Neuronal stem cell (in vitro differentiated cells): ENCODE measurements at regions not wholly inside any gene's neighbourhood (a gene's known extent, or its start where the extent isn't known, plus 50 kb on each side); places are given as distances from the start of the nearest gene placed in this dataset.

Source experiments
- DNase-seq: peaks from one replicate; pipeline ENCODE4 v3.0.0-alpha.2; 2013; ENCODE audit warnings: low spot score
- H2AFZ ChIP-seq: one replicate; pipeline ENCODE4 v1.6.1; 2013; ENCODE audit warnings: mild to moderate bottlenecking, low read length, inconsistent platforms
- H2AK5ac ChIP-seq: 2 replicates; pipeline ENCODE4 v1.6.1; 2013; ENCODE audit warnings: low read depth, mild to moderate bottlenecking, inconsistent platforms, low read length, moderate library complexity, mixed read lengths
- H2BK120ac ChIP-seq: 2 replicates; pipeline ENCODE4 v1.6.1; 2013; ENCODE audit warnings: low read depth, mild to moderate bottlenecking, inconsistent platforms, low read length, moderate library complexity, mixed read lengths
- H2BK12ac ChIP-seq: one replicate; pipeline ENCODE4 v1.6.1; 2013; ENCODE audit warnings: low read length, inconsistent platforms
- H2BK15ac ChIP-seq: 2 replicates; pipeline ENCODE4 v1.6.1; 2013; ENCODE audit warnings: mild to moderate bottlenecking, low read length, inconsistent platforms, mixed read lengths
- H2BK5ac ChIP-seq: one replicate; pipeline ENCODE4 v1.6.1; 2013; ENCODE audit warnings: inconsistent platforms, mild to moderate bottlenecking, low read length, moderate library complexity
- H3K14ac ChIP-seq: one replicate; pipeline ENCODE4 v1.6.1; 2013; ENCODE audit warnings: low read length, inconsistent platforms
- H3K18ac ChIP-seq: 2 replicates; pipeline ENCODE4 v1.6.1; 2013; ENCODE audit warnings: low read length, inconsistent platforms
- H3K23ac ChIP-seq: 2 replicates; pipeline ENCODE4 v1.6.1; 2013; ENCODE audit warnings: low read depth, mild to moderate bottlenecking, mixed read lengths, low read length, inconsistent platforms; ENCODE audit not compliant: poor library complexity
- H3K27ac ChIP-seq: replicated peaks from 3 replicates; pipeline ENCODE4 v1.5.1; 2013; ENCODE audit warnings: low read length, inconsistent platforms
- H3K27me3 ChIP-seq, 3 experiments: 2 replicates each; pipeline ENCODE4 v1.6.1; 2013; ENCODE audit warnings: low read length in 3 of 3, mild to moderate bottlenecking in 2 of 3, inconsistent platforms in 1 of 3, low read depth in 1 of 3, mixed read lengths in 1 of 3, moderate library complexity in 1 of 3; ENCODE audit not compliant: control insufficient read depth in 3 of 3, insufficient read depth in 3 of 3
- H3K36me3 ChIP-seq, 2 donors: replicated peaks in 1 of 2; 2 replicates each; pipeline ENCODE4 v1.6.1; 2013; ENCODE audit warnings: low read length in 2 of 2; ENCODE audit not compliant: control insufficient read depth in 2 of 2, insufficient read depth in 2 of 2
- H3K4ac ChIP-seq: 2 replicates; pipeline ENCODE4 v1.6.1; 2013; ENCODE audit warnings: inconsistent platforms, mild to moderate bottlenecking, low read length, moderate library complexity
- H3K4me1 ChIP-seq, 2 donors: 1 replicate in 1 of 2; 2 replicates in 1 of 2; pipeline ENCODE4 v1.6.1; 2013; ENCODE audit warnings: low read length in 2 of 2, low read depth in 1 of 2; ENCODE audit not compliant: control insufficient read depth in 2 of 2, insufficient read depth in 1 of 2
- H3K4me2 ChIP-seq: one replicate; pipeline ENCODE4 v1.6.1; 2013; ENCODE audit warnings: mild to moderate bottlenecking, low read length, inconsistent platforms; ENCODE audit not compliant: insufficient read depth, poor library complexity, severe bottlenecking
- H3K4me3 ChIP-seq, 2 donors: 2 replicates each; pipeline ENCODE4 v1.5.1; 2013; ENCODE audit warnings: low read length in 2 of 2, mild to moderate bottlenecking in 2 of 2, inconsistent platforms in 1 of 2, moderate library complexity in 1 of 2
- H3K79me1 ChIP-seq: one replicate; pipeline ENCODE4 v1.6.1; 2013; ENCODE audit warnings: low read depth, mild to moderate bottlenecking, inconsistent platforms, low read length, moderate library complexity
- H3K9ac ChIP-seq: one replicate; pipeline ENCODE4 v1.6.1; 2013; ENCODE audit warnings: mild to moderate bottlenecking, low read depth, low read length, inconsistent platforms; ENCODE audit not compliant: poor library complexity
- H3K9me3 ChIP-seq, 2 donors: replicated peaks in 1 of 2; 2 replicates each; pipeline versions ENCODE3 to v1.6.1; 2013; ENCODE audit warnings: low read length in 2 of 2, mild to moderate bottlenecking in 2 of 2, inconsistent platforms in 1 of 2, low read depth in 1 of 2, mixed read lengths in 1 of 2, moderate library complexity in 1 of 2; ENCODE audit not compliant: control insufficient read depth in 2 of 2, insufficient read depth in 1 of 2
- H4K8ac ChIP-seq: one replicate; pipeline ENCODE4 v1.6.1; 2013; ENCODE audit warnings: low read depth, mild to moderate bottlenecking, inconsistent platforms, low read length, moderate library complexity
- H4K91ac ChIP-seq: one replicate; pipeline ENCODE4 v1.6.1; 2013; ENCODE audit warnings: low read length, low read depth, mild to moderate bottlenecking, inconsistent platforms; ENCODE audit not compliant: poor library complexity
- WGBS, 2 donors: extraction: QIAGEN DNeasy Blood & Tissue Kit; methylation state at CpG; one replicate each; pipeline ENCODE4 v1.1.7; 2013; ENCODE audit warnings: missing lambda C conversion rate in 2 of 2, mixed read lengths in 1 of 2; ENCODE audit not compliant: insufficient read length in 2 of 2, insufficient replicate concordance in 1 of 2; ENCODE audit errors: extremely low coverage in 2 of 2; 5-methylcytosine and 5-hydroxymethylcytosine counted together

DNA sequence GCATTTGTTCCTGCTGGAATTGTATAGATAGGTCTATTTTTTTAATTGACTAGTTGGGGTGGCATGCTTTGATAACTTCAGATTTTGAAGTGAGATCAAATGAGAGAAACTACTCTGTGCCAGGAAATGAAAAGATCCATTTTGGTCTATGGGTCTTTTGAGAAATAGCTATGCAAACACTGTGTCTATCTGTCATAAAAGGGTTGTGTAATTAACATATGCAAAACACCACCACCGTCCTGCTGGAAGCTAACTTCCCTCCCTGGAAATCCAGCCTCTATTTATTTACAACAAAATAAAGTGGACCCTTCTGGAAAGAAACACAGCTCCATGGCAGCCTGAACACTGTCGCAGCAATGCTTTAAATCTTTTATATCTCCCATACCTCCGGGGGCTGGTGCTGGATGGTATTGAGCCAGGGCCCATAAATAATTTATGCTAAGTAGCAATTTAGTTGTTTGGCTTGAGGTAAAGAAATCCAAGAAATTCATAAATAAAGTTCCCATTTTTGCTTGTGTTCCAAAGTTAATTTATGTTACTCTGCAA lies 244.2 kb upstream of the POU3F2 start:
- Histone ChIP-seq H4K91ac (no peak overlapping the region), H3K27ac (no peak overlapping the region), H3K23ac (no peak overlapping the region), H3K79me1 (no peaks in the 10 kb centered on the region), H2BK15ac (no peak overlapping the region), H3K9ac (no peak overlapping the region), H2BK5ac (no peak overlapping the region), H2BK120ac (no peak overlapping the region), H3K27me3 (no peaks in the 10 kb centered on the region), H3K36me3 (no peaks in the 10 kb centered on the region), H2AFZ (no peak overlapping the region), H4K8ac (no peak overlapping the region), H2BK12ac (no peak overlapping the region), H3K4me2 (no peak overlapping the region), H3K4me3 (no peak overlapping the region), H3K18ac (no peak overlapping the region), H2AK5ac (no peak overlapping the region), H3K9me3 (no peaks in the 10 kb centered on the region), H3K14ac (no peak overlapping the region), H3K4ac (no peak overlapping the region), H3K4me1 (peaks cover 3 to 4% of the 10 kb centered on the region in 2 donors)
- no peak for DNase-seq
- WGBS, 2 donors: no CpG with 5 or more reads among the region's 3 CpGs

DNA sequence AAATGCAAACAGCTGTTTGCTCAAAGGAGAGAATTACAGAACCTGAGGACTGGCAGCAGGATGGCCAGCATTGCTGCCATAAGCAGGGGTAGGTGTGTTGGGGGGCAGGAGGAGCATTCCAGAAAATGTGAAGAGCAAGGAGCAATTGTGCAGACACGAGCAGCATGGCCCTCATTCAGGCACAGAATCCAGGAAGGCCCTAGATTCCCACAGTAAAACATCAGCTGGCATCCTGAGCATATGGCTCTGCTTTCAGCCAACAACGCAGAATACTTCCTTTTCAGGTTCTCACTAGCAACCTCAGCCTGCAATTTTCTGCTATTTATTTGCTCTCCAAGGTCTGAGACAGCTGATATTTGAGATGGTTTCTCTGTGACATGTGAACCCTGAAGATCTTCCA lies 243.4 kb upstream of the POU3F2 start:
- Histone ChIP-seq H3K27me3 (no peaks in the 10 kb centered on the region), H2BK12ac (no peak overlapping the region)
- WGBS, 2 donors: no CpG with 5 or more reads among the region's 2 CpGs

DNA sequence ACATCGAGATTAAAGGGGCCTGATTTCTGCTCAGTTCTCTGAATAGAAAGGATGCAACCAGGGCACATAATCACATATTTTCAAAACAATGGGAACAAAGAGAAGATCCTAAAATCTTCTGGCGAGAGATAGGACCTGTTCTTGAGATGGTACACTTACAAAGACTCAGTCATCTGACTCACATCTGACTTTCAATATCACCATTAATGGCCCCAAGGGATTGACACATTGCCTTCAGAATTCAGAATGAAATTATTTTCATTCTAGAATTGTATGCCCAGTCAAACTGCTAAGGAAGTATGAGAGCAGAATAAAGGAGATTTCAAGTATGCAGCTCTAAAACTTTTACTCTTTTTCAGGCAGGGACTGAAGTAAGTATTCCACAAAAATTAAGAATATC lies 240.7 kb upstream of the POU3F2 start:
- Histone ChIP-seq H2BK5ac (no peak overlapping the region), H3K27ac (no peak overlapping the region), H2BK12ac (no peak overlapping the region), H3K4me1 (peaks cover 0 to 1% of the 10 kb centered on the region in 2 donors), H4K91ac (no peak overlapping the region), H4K8ac (no peak overlapping the region), H2BK120ac (no peak overlapping the region), H3K4ac (no peak overlapping the region), H3K4me2 (no peak overlapping the region), H2AFZ (no peak overlapping the region), H3K9me3 (no peaks in the 10 kb centered on the region), H3K36me3 (no peaks in the 10 kb centered on the region), H2AK5ac (no peak overlapping the region), H3K14ac (no peak overlapping the region), H3K23ac (no peak overlapping the region), H3K79me1 (no peaks in the 10 kb centered on the region), H3K27me3 (no peaks in the 10 kb centered on the region), H3K18ac (no peak overlapping the region), H2BK15ac (no peak overlapping the region), H3K9ac (no peak overlapping the region), H3K4me3 (no peak overlapping the region)
- no CpG with 5 or more reads among the region's 2 CpGs for WGBS, 2 donors
- no peak for DNase-seq

More for the DNA sequence above, 243.4 kb upstream of the POU3F2 start:
- no peak for DNase-seq
- no peak overlapping the region for H3K4ac ChIP-seq
- H2AFZ ChIP-seq: no peak overlapping the region
- no peak overlapping the region for H3K4me2 ChIP-seq
- no peak overlapping the region for H2BK120ac ChIP-seq
- no peak overlapping the region for H2AK5ac ChIP-seq
- H3K36me3 ChIP-seq: no peaks in the 10 kb centered on the region
- H3K23ac ChIP-seq: no peak overlapping the region
- H3K9ac ChIP-seq: no peak overlapping the region
- H3K9me3 ChIP-seq: no peaks in the 10 kb centered on the region
- H3K79me1 ChIP-seq: no peaks in the 10 kb centered on the region
- H4K91ac ChIP-seq: no peak overlapping the region
- no peak overlapping the region for H2BK5ac ChIP-seq
- no peak overlapping the region for H3K18ac ChIP-seq
- no peak overlapping the region for H3K14ac ChIP-seq
- H2BK15ac ChIP-seq: no peak overlapping the region
- no peak overlapping the region for H4K8ac ChIP-seq
- H3K27ac ChIP-seq: no peak overlapping the region
- peaks cover 3 to 4% of the 10 kb centered on the region in 2 donors for H3K4me1 ChIP-seq
- H3K4me3 ChIP-seq: no peak overlapping the region

DNA sequence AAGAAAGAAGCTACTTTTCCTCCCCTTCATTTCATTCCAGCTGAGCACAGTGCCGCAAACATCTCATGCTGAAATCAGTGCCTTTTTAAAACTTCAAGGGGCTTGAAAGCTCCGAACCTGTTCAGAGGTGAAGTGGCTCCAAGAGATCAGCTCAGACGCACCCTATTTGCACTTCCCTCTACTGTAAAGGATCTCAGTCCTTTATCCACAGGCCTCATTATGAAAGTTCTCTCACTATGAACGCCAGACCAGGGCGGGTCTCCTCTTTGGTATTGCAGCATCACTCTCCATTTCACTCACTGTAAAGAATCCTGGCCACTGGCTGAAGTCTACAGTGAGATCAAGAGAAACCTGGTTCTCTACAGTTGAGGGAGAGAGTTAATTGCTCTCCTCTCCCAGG lies 232.7 kb upstream of the POU3F2 start:
- Histone ChIP-seq H4K8ac (no peak overlapping the region), H3K18ac (no peak overlapping the region), H2BK15ac (no peak overlapping the region), H2BK120ac (no peak overlapping the region), H2AK5ac (no peak overlapping the region), H3K36me3 (no peaks in the 10 kb centered on the region), H3K4me2 (peak overlapping the region; percentile 47), H3K9me3 (no peaks in the 10 kb centered on the region), H3K27me3 (no peaks in the 10 kb centered on the region), H2BK12ac (no peak overlapping the region), H2AFZ (peak overlapping the region; percentile 72), H3K4me1 (peaks cover 4 to 6% of the 10 kb centered on the region in 2 donors), H3K23ac (no peak overlapping the region), H3K14ac (no peak overlapping the region), H3K4ac (no peak overlapping the region), H2BK5ac (no peak overlapping the region), H3K9ac (no peak overlapping the region), H3K4me3 (no peak overlapping the region), H3K79me1 (no peaks in the 10 kb centered on the region), H4K91ac (no peak overlapping the region), H3K27ac (peak overlapping the region; percentile 83)
- DNase-seq: peak; percentile 24
- no CpG with 5 or more reads among the region's 5 CpGs for WGBS, 2 donors
